Hepatocyte (in vitro differentiated cells): ENCODE measurements at regions not wholly inside any gene's neighbourhood (a gene's known extent, or its start where the extent isn't known, plus 50 kb on each side); places are given as distances from the start of the nearest gene placed in this dataset.

Experiments used
- DNase-seq: peaks from one replicate; pipeline ENCODE4 v3.0.0-alpha.2; 2016; ENCODE audit warnings: low spot score
- H2AFZ ChIP-seq: fragments of 200-600 bp; sonication (generic); 2 replicates; pipeline ENCODE4 v1.6.0; 2016; ENCODE audit warnings: antibody characterized with exemption, mild to moderate bottlenecking
- H3K27ac ChIP-seq: fragments of 200-600 bp; sonication (generic); 2 replicates; pipeline ENCODE4 v1.5.1; 2016; ENCODE audit warnings: mild to moderate bottlenecking
- H3K27me3 ChIP-seq: fragments of 200-600 bp; sonication (generic); 2 replicates; pipeline ENCODE4 v1.6.1; 2016
- H3K36me3 ChIP-seq: fragments of 200-600 bp; sonication (generic); replicated peaks from 2 replicates; pipeline ENCODE4 v1.5.1; 2016; ENCODE audit warnings: low read depth; ENCODE audit not compliant: insufficient read depth
- H3K4me1 ChIP-seq: fragments of 200-600 bp; sonication (generic); 2 replicates; pipeline ENCODE4 v1.5.1; 2016; ENCODE audit warnings: mild to moderate bottlenecking, moderate library complexity; ENCODE audit not compliant: insufficient read depth
- H3K4me2 ChIP-seq: fragments of 200-600 bp; sonication (generic); 2 replicates; pipeline ENCODE4 v1.6.0; 2016
- H3K4me3 ChIP-seq: fragments of 200-600 bp; sonication (generic); 2 replicates; pipeline ENCODE4 v1.5.1; 2016; ENCODE audit warnings: mild to moderate bottlenecking
- H3K79me2 ChIP-seq: fragments of 200-600 bp; sonication (generic); 2 replicates; pipeline ENCODE4 v1.6.0; 2017; ENCODE audit warnings: mild to moderate bottlenecking
- H3K9me2 ChIP-seq: fragments of 200-600 bp; sonication (generic); replicated peaks from 2 replicates; pipeline ENCODE4 v1.6.0; 2017; ENCODE audit warnings: mild to moderate bottlenecking; ENCODE audit not compliant: insufficient read depth
- H3K9me3 ChIP-seq: fragments of 200-600 bp; sonication (generic); 2 replicates; pipeline ENCODE4 v1.5.1; 2016; ENCODE audit warnings: low read depth, mild to moderate bottlenecking
- H4K20me1 ChIP-seq: fragments of 200-600 bp; sonication (generic); 2 replicates; pipeline ENCODE4 v1.6.0; 2016; ENCODE audit warnings: mild to moderate bottlenecking; ENCODE audit not compliant: insufficient read depth, poor library complexity, severe bottlenecking
- EZH2 ChIP-seq: fragments of 200-600 bp; sonication (generic); IDR thresholded peaks from 2 replicates; pipeline ENCODE4 v1.6.1; 2016; ENCODE audit warnings: antibody characterized with exemption, mild to moderate bottlenecking, borderline replicate concordance
- EZH2phosphoT487 ChIP-seq: fragments of 200-600 bp; sonication (generic); IDR thresholded peaks from one replicate; pipeline ENCODE4 v1.6.1; 2018; ENCODE audit warnings: antibody characterized with exemption, mild to moderate bottlenecking, low read depth, moderate library complexity; ENCODE audit not compliant: unreplicated experiment, severe bottlenecking
- WGBS: methylation state at CpG from one replicate; pipeline ENCODE4 v1.1.6; 2016; ENCODE audit warnings: low lambda C conversion rate; ENCODE audit errors: missing lambda C conversion rate; 5-methylcytosine and 5-hydroxymethylcytosine counted together
- TF ChIP-seq, protein P1 (sequence below): fragments of 200-600 bp; sonication (generic); IDR thresholded peaks from 2 replicates; pipeline ENCODE4 v1.5.1; 2016; ENCODE audit warnings: antibody characterized with exemption, mild to moderate bottlenecking; ENCODE audit not compliant: poor library complexity

DNA sequence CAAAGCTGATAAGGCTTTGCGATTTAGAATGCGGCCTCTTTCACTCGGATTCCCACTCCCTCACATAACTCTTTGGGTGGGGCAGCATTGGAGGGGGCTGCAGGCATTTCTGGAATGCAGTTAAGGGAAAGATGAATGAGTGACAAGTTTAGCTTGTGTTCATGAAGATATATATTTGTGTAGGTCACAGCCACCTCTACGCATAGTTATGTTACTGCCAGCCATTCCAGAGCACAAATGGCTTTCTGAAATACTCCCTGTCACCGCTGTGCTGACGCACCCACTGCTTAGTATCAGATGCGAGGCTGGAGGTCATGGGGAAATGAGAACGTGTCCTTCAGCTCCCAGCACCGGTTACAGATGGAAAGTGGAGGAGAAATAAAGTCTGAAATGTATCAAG is 54.1 kb upstream of the ATP1A1 start:
- Histone ChIP-seq H2AFZ (no peak overlapping the region), H4K20me1 (no peaks in the 10 kb centered on the region), H3K9me3 (no peaks in the 10 kb centered on the region), H3K27ac (peak overlapping the region; percentile 48), H3K4me3 (no peak overlapping the region), H3K79me2 (no peaks in the 10 kb centered on the region), H3K27me3 (no peaks in the 10 kb centered on the region), H3K9me2 (no peaks in the 10 kb centered on the region), H3K4me2 (no peak overlapping the region), H3K4me1 (peaks cover 42% of the 10 kb centered on the region), H3K36me3 (no peaks in the 10 kb centered on the region)
- 37% methylated on average over 9 of the region's 9 CpGs for WGBS
- peak; percentile 65 for DNase-seq
- TF ChIP-seq EZH2phosphoT487 = no peak
- TF ChIP-seq, protein P1, sequence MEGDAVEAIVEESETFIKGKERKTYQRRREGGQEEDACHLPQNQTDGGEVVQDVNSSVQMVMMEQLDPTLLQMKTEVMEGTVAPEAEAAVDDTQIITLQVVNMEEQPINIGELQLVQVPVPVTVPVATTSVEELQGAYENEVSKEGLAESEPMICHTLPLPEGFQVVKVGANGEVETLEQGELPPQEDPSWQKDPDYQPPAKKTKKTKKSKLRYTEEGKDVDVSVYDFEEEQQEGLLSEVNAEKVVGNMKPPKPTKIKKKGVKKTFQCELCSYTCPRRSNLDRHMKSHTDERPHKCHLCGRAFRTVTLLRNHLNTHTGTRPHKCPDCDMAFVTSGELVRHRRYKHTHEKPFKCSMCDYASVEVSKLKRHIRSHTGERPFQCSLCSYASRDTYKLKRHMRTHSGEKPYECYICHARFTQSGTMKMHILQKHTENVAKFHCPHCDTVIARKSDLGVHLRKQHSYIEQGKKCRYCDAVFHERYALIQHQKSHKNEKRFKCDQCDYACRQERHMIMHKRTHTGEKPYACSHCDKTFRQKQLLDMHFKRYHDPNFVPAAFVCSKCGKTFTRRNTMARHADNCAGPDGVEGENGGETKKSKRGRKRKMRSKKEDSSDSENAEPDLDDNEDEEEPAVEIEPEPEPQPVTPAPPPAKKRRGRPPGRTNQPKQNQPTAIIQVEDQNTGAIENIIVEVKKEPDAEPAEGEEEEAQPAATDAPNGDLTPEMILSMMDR = no peak

DNA sequence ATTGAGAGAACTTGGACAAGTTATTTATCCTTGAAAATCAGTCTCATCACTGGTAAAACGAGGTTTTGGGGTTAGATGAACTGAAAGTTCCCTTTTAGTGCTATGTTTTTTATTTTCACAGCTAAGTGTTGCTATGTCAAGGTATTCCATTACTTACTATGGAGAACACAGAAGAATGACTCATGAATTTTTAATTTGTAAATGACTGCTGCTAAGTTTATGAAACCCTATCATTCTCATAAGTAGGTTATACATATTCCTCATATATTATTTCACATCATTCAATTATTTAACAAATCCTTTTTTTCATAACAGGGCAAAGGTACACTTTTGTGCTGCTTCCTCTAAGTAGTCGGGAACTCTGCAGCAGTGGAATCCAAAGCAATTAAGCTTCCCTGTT is 52.2 kb upstream of the ATP1A1 start:
- Histone ChIP-seq H3K27ac (peak overlapping the region; percentile 37), H3K36me3 (no peaks in the 10 kb centered on the region), H3K4me1 (peaks cover 38% of the 10 kb centered on the region), H3K4me3 (no peak overlapping the region), H3K4me2 (no peak overlapping the region), H2AFZ (no peak overlapping the region), H3K9me3 (no peaks in the 10 kb centered on the region), H4K20me1 (no peaks in the 10 kb centered on the region), H3K9me2 (no peaks in the 10 kb centered on the region), H3K27me3 (no peaks in the 10 kb centered on the region), H3K79me2 (no peaks in the 10 kb centered on the region)
- no peak for DNase-seq
- 60% methylated on average over 2 of the region's 2 CpGs for WGBS
- TF ChIP-seq EZH2 (no peak), EZH2phosphoT487 (no peak)
- TF ChIP-seq, protein P1 = no peak

DNA sequence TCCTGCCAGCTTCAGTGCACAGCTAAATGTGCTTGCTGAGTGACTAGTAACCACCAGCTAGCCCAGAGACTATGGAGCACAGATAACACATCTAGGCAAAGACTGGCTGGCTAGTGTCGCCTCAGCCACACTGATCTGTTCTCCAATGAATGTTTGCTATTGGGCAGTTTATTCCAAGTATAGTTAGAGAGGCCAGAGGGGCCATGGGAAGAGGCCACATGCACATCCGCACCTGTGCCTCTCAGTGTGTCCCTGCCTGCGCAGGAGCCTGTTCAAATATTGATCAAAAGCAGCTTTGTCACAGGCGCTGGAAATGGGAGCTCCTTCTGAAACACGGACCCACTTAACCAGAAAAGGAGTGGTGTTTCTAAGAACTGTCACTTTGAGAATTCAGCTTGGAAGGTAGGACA is 51.3 kb upstream of the ATP1A1 start:
- 74% methylated on average over 5 of the region's 5 CpGs for WGBS
- no peak overlapping the region for H2AFZ ChIP-seq
- no peaks in the 10 kb centered on the region for H3K9me2 ChIP-seq
- no peaks in the 10 kb centered on the region for H3K9me3 ChIP-seq
- H4K20me1 ChIP-seq = no peaks in the 10 kb centered on the region
- H3K27ac ChIP-seq = peak overlapping the region; percentile 37
- no peak for TF ChIP-seq EZH2
- no peak for TF ChIP-seq EZH2phosphoT487
- TF ChIP-seq, protein P1 = no peak
- no peak for DNase-seq
- H3K4me1 ChIP-seq = peaks cover 31% of the 10 kb centered on the region
- no peaks in the 10 kb centered on the region for H3K36me3 ChIP-seq
- peak overlapping the region; percentile 25 for H3K4me2 ChIP-seq
- H3K79me2 ChIP-seq = no peaks in the 10 kb centered on the region
- no peak overlapping the region for H3K4me3 ChIP-seq
- no peaks in the 10 kb centered on the region for H3K27me3 ChIP-seq
